GM12864 (cell line): ENCODE measurements at regions not wholly inside any gene's neighbourhood (a gene's known extent, or its start where the extent isn't known, plus 50 kb on each side); places are given as distances from the start of the nearest gene placed in this dataset.

Source experiments
- DNase-seq: peaks from one replicate; pipeline ENCODE4 v3.0.0-alpha.2; 2011; ENCODE audit warnings: low read depth
- H3K4me3 ChIP-seq: 2 replicates; pipeline ENCODE4 v1.5.1; 2011; ENCODE audit warnings: mild to moderate bottlenecking, low read depth, low read length, control low read depth
- CTCF ChIP-seq: IDR thresholded peaks from 2 replicates; pipeline ENCODE4 v1.5.1; 2011; ENCODE audit warnings: low read depth, mild to moderate bottlenecking, moderate library complexity, low read length, control low read depth, inconsistent platforms; ENCODE audit errors: missing control alignments

GRCh38 chr10:130387936-130388580 is 251.9 kb downstream of the GLRX3 start:
- DNase-seq: no peak
- no peak for TF ChIP-seq CTCF
- no peak overlapping the region for H3K4me3 ChIP-seq

DNA sequence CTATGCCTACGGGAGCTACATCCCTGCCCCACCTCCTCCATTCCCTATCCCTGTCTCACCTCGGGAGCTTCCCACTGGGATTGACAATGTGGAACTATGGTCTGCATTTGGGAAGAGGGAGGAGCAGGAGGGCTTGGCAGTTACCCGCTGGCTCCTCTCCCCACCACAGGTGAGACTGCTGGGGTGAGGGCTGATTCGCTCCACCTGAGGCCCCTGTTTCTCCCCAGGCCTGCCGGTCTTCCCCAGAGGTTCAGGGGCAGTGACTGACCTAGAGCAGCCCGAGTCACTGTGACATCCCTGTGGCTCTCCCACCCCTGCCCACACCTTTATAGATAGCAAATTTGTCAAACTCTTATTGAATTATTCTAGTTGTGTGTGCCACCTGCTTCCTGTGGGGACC is 252.6 kb downstream of the GLRX3 start:
- no peak for DNase-seq
- TF ChIP-seq CTCF: no peak
- H3K4me3 ChIP-seq: no peak overlapping the region

- no peak overlapping the region for H3K4me3 ChIP-seq
- TF ChIP-seq CTCF: no peak
- no peak for DNase-seq
Measured at GRCh38 chr10:130389906-130390305, 253.7 kb downstream of the GLRX3 start.

DNA sequence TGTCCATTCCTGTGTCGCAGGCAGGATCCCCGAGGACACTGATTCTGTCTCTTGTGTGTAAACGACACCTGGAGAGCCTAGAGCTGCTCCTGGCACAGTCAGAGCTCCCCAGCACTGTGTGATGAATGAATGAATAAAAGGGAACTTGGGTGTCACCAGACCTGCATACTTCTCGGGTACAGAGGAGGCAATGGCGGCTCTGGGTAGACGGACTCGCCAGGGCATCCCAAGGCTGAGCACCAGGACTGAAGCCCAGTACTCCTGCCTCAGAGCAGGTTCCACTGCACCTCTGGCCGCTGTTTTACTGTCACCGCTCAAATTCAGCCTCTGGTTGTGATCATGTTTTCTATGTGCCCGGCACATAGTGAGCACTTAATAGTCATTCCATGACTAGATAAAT is 255.8 kb downstream of the GLRX3 start:
- no peak for TF ChIP-seq CTCF

DNA sequence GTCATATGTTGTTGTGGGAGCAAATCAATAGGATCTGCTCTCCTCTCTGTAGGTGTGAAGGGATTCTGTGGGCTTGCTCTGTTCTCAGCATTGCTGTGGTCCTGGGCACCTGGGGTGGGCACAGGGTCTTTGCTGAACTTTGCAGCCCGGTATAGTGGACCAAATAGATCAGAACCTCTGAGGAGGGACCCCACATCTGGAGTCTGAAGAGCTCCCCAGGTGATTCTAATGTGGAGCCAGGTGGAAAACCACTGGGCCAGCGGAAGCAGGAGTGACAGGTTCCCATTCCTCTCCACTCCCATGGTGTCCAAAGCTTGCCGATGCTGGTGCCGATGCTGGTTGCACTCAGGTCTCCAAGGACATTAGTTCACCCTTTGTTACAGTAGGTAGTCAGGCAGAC is 257.2 kb downstream of the GLRX3 start:
- DNase-seq: no peak
- TF ChIP-seq CTCF: no peak
- no peak overlapping the region for H3K4me3 ChIP-seq

More for the DNA sequence above, 255.8 kb downstream of the GLRX3 start:
- H3K4me3 ChIP-seq: no peak overlapping the region
- no peak for DNase-seq

GRCh38 chr10:130394832-130395231 is 258.6 kb downstream of the GLRX3 start:
- DNase-seq: no peak
- no peak for TF ChIP-seq CTCF
- H3K4me3 ChIP-seq: no peak overlapping the region

DNA sequence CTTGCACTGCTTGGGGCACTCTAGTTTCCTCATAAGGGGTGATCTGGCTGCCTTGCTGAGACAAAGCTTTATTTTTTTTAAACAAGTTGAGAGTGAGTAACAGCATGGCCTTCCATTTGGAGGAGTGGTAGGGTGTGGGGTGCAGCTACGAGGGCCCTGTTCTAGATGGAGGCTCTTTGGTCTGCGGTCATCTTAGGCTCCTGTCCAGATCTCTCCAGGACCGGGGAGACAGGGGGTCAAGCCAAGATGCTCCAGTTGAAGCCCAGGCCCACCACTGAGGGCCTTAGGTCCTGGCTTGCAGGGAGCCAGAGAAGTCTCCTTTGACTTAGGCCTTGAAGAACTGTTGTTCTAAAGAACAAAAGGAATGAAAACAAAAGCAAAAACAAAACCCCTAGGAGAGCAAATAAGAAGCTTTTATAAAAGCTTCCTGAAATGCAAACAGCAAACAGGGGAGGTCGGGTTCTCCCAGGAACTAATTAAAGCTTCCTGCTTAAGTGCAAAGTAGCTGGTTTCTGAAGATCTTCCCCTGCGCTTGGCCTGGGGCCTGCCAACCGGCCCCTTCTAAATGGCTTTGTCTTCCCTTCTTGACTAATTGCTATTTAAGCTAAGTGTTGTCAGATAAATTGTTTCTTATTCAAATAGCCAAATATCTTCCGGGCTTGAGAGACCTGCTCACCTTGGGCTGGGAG is 259.2 kb downstream of the GLRX3 start:
- no peak for TF ChIP-seq CTCF
- DNase-seq: no peak
- H3K4me3 ChIP-seq: no peak overlapping the region
